HFFc6 (cell line): ENCODE measurements at regions not wholly inside any gene's neighbourhood (a gene's known extent, or its start where the extent isn't known, plus 50 kb on each side); places are given as distances from the start of the nearest gene placed in this dataset.

ENCODE experiments used
- DNase-seq: peaks from one replicate; pipeline ENCODE4 v3.0.0-alpha.2; 2018
- H3K27ac Mint-ChIP-seq: 2 replicates; pipeline ENCODE4 v1.8.0; 2020; ENCODE audit warnings: mild to moderate bottlenecking, mixed read lengths
- H3K27me3 Mint-ChIP-seq: 2 replicates; pipeline ENCODE4 v1.8.0; 2021; ENCODE audit warnings: mild to moderate bottlenecking, moderate library complexity, mixed read lengths; ENCODE audit not compliant: insufficient read depth
- H3K36me3 Mint-ChIP-seq: 2 replicates; pipeline ENCODE4 v1.8.0; 2021; ENCODE audit warnings: low read depth, mixed read lengths
- H3K4me1 Mint-ChIP-seq: 2 replicates; pipeline ENCODE4 v1.8.0; 2020; ENCODE audit warnings: low read depth, mixed read lengths
- H3K4me3 Mint-ChIP-seq: 2 replicates; pipeline ENCODE4 v1.8.0; 2020; ENCODE audit warnings: mild to moderate bottlenecking, moderate library complexity, mixed read lengths
- H3K9me3 Mint-ChIP-seq: 2 replicates; pipeline ENCODE4 v1.8.0; 2020; ENCODE audit warnings: mild to moderate bottlenecking, mixed read lengths
- CTCF ChIP-seq: fragments of 200-600 bp; sonication (generic); IDR thresholded peaks from 2 replicates; pipeline ENCODE4 v1.5.0; 2021; ENCODE audit warnings: antibody characterized with exemption, mild to moderate bottlenecking

- no peaks in the 10 kb centered on the region for H3K4me1 Mint-ChIP-seq
- DNase-seq: no peak
- TF ChIP-seq CTCF: no peak
- H3K4me3 Mint-ChIP-seq: no peak overlapping the region
- H3K27me3 Mint-ChIP-seq: no peaks in the 10 kb centered on the region; the same call in 1 of the 2 replicates
- no peaks in the 10 kb centered on the region for H3K36me3 Mint-ChIP-seq
- peaks cover 37% of the 10 kb centered on the region for H3K9me3 Mint-ChIP-seq
- no peak overlapping the region for H3K27ac Mint-ChIP-seq
These were observed 742.5 kb downstream of the NXPH1 start for GRCh38 chr7:9175871-9176270.

GRCh38 chr7:9181356-9181755, 747.9 kb downstream of the NXPH1 start:
- peaks cover 21% of the 10 kb centered on the region for H3K9me3 Mint-ChIP-seq

GRCh38 chr7:9186730-9187129, 753.3 kb downstream of the NXPH1 start:
- no peak overlapping the region for H3K27ac Mint-ChIP-seq
- no peak for TF ChIP-seq CTCF
- no peak overlapping the region for H3K4me3 Mint-ChIP-seq
- H3K27me3 Mint-ChIP-seq: no peaks in the 10 kb centered on the region
- H3K9me3 Mint-ChIP-seq: peaks cover 24% of the 10 kb centered on the region
- H3K36me3 Mint-ChIP-seq: no peaks in the 10 kb centered on the region
- DNase-seq: no peak
- H3K4me1 Mint-ChIP-seq: no peaks in the 10 kb centered on the region

More at GRCh38 chr7:9181356-9181755, 747.9 kb downstream of the NXPH1 start:
- no peak overlapping the region for H3K27ac Mint-ChIP-seq
- H3K27me3 Mint-ChIP-seq: no peaks in the 10 kb centered on the region; the same call in 1 of the 2 replicates
- no peak for TF ChIP-seq CTCF
- H3K4me3 Mint-ChIP-seq: no peak overlapping the region
- no peak for DNase-seq
- no peaks in the 10 kb centered on the region for H3K4me1 Mint-ChIP-seq
- no peaks in the 10 kb centered on the region for H3K36me3 Mint-ChIP-seq

GRCh38 chr7:9189703-9190102, 756.3 kb downstream of the NXPH1 start:
- H3K27ac Mint-ChIP-seq: no peak overlapping the region
- H3K4me3 Mint-ChIP-seq: no peak overlapping the region
- no peak for TF ChIP-seq CTCF
- no peaks in the 10 kb centered on the region for H3K4me1 Mint-ChIP-seq
- H3K36me3 Mint-ChIP-seq: no peaks in the 10 kb centered on the region
- H3K9me3 Mint-ChIP-seq: peaks cover 29% of the 10 kb centered on the region
- H3K27me3 Mint-ChIP-seq: no peaks in the 10 kb centered on the region
- no peak for DNase-seq

GRCh38 chr7:9192969-9193368, 759.6 kb downstream of the NXPH1 start:
- Mint-ChIP-seq H3K4me1 (no peaks in the 10 kb centered on the region), H3K27ac (no peak overlapping the region), H3K4me3 (no peak overlapping the region), H3K27me3 (no peaks in the 10 kb centered on the region), H3K9me3 (peaks cover 53% of the 10 kb centered on the region), H3K36me3 (no peaks in the 10 kb centered on the region)
- TF ChIP-seq CTCF: no peak
- no peak for DNase-seq

GRCh38 chr7:9200626-9201025, 767.2 kb downstream of the NXPH1 start:
- DNase-seq: no peak
- TF ChIP-seq CTCF: no peak
- Mint-ChIP-seq H3K27me3 (no peaks in the 10 kb centered on the region), H3K9me3 (peaks cover 34% of the 10 kb centered on the region), H3K36me3 (no peaks in the 10 kb centered on the region), H3K27ac (no peak overlapping the region), H3K4me3 (no peak overlapping the region), H3K4me1 (no peaks in the 10 kb centered on the region)
